MM.1S (cell line): ENCODE measurements at regions not wholly inside any gene's neighbourhood (a gene's known extent, or its start where the extent isn't known, plus 50 kb on each side); places are given as distances from the start of the nearest gene placed in this dataset.

Experiments
- DNase-seq: peaks from one replicate; pipeline ENCODE4 v3.0.0-alpha.2; 2015
- H2AFZ ChIP-seq: fragments of 300-600 bp; sonication (generic); 2 replicates; pipeline ENCODE4 v1.6.0; 2016; ENCODE audit warnings: antibody characterized with exemption, low read length
- H3F3A ChIP-seq: fragments of 300-600 bp; sonication (generic); 2 replicates; pipeline ENCODE4 v1.6.1; 2016; ENCODE audit warnings: mild to moderate bottlenecking, antibody characterized with exemption, low read length, moderate library complexity, mixed read lengths; ENCODE audit not compliant: insufficient read depth
- H3K27ac ChIP-seq: fragments of 300-600 bp; sonication (generic); 2 replicates; pipeline ENCODE4 v1.5.1; 2016; ENCODE audit warnings: mild to moderate bottlenecking, low read length
- H3K27me3 ChIP-seq: fragments of 300-600 bp; sonication (generic); replicated peaks from 2 replicates; pipeline ENCODE4 v1.6.0; 2016; ENCODE audit warnings: low read length; ENCODE audit not compliant: insufficient read depth
- H3K36me3 ChIP-seq: fragments of 300-600 bp; sonication (generic); replicated peaks from 2 replicates; pipeline ENCODE4 v1.6.1; 2016; ENCODE audit warnings: mild to moderate bottlenecking, low read length, mixed read lengths; ENCODE audit not compliant: insufficient read depth
- H3K4me1 ChIP-seq: fragments of 300-600 bp; sonication (generic); 2 replicates; pipeline ENCODE4 v1.6.1; 2016; ENCODE audit warnings: low read length, mixed read lengths
- H3K4me2 ChIP-seq: fragments of 300-600 bp; sonication (generic); 2 replicates; pipeline ENCODE4 v1.6.0; 2016; ENCODE audit warnings: low read depth, low read length
- H3K4me3 ChIP-seq: fragments of 300-600 bp; sonication (generic); 2 replicates; pipeline ENCODE4 v1.5.1; 2016; ENCODE audit warnings: low read length, mixed read lengths
- H3K79me2 ChIP-seq: fragments of 300-600 bp; sonication (generic); 2 replicates; pipeline ENCODE4 v1.6.1; 2016; ENCODE audit warnings: mixed run types, low read length, mixed read lengths
- H3K9ac ChIP-seq: fragments of 300-600 bp; sonication (generic); 2 replicates; pipeline ENCODE4 v1.6.1; 2016; ENCODE audit warnings: low read length, mixed read lengths
- H3K9me2 ChIP-seq: fragments of 300-600 bp; sonication (generic); replicated peaks from 2 replicates; pipeline ENCODE4 v1.6.1; 2016; ENCODE audit warnings: mild to moderate bottlenecking, low read length, mixed read lengths; ENCODE audit not compliant: insufficient read depth
- H3K9me3 ChIP-seq: fragments of 300-600 bp; sonication (generic); replicated peaks from 2 replicates; pipeline ENCODE4 v1.6.1; 2016; ENCODE audit warnings: mild to moderate bottlenecking, low read length, mixed read lengths; ENCODE audit not compliant: insufficient read depth
- H4K20me1 ChIP-seq: fragments of 300-600 bp; sonication (generic); 2 replicates; pipeline ENCODE4 v1.6.1; 2016; ENCODE audit warnings: mild to moderate bottlenecking, low read length, moderate library complexity, mixed read lengths; ENCODE audit not compliant: insufficient read depth
- CTCF ChIP-seq: fragments of 300-600 bp; sonication (generic); IDR thresholded peaks from 2 replicates; pipeline ENCODE4 v1.5.1; 2016; ENCODE audit warnings: antibody characterized with exemption, low read length, mixed read lengths
- EZH2 ChIP-seq: fragments of 300-600 bp; sonication (generic); optimal IDR thresholded peaks from 2 replicates; pipeline ENCODE3; 2017; ENCODE audit warnings: low read depth, mild to moderate bottlenecking, antibody characterized with exemption, low read length, mixed read lengths
- EZH2phosphoT487 ChIP-seq: fragments of 300-600 bp; sonication (generic); IDR thresholded peaks from 2 replicates; pipeline ENCODE4 v1.6.1; 2018; ENCODE audit warnings: antibody characterized with exemption, low read length

GRCh38 chr4:173871643-173872042 lies 341.6 kb upstream of the HAND2 start:
- Histone ChIP-seq H3K9me3 (no peaks in the 10 kb centered on the region), H3K9ac (no peak overlapping the region), H3K4me3 (no peak overlapping the region), H3K27ac (no peak overlapping the region), H3K4me1 (no peaks in the 10 kb centered on the region), H3K4me2 (no peak overlapping the region), H3K9me2 (no peaks in the 10 kb centered on the region), H2AFZ (no peak overlapping the region), H3F3A (no peaks in the 10 kb centered on the region), H4K20me1 (no peaks in the 10 kb centered on the region), H3K79me2 (no peaks in the 10 kb centered on the region), H3K27me3 (no peaks in the 10 kb centered on the region), H3K36me3 (no peaks in the 10 kb centered on the region)
- TF ChIP-seq CTCF = no peak
- TF ChIP-seq EZH2phosphoT487 = no peak
- no peak for TF ChIP-seq EZH2
- DNase-seq = no peak

GRCh38 chr4:173866322-173867026 lies 336.4 kb upstream of the HAND2 start:
- Histone ChIP-seq H3K36me3 (no peaks in the 10 kb centered on the region), H3K79me2 (no peaks in the 10 kb centered on the region), H3K9ac (no peak overlapping the region), H2AFZ (no peak overlapping the region), H3K4me2 (no peak overlapping the region), H4K20me1 (no peaks in the 10 kb centered on the region), H3F3A (no peaks in the 10 kb centered on the region), H3K4me3 (no peak overlapping the region), H3K4me1 (no peaks in the 10 kb centered on the region), H3K9me2 (no peaks in the 10 kb centered on the region), H3K27ac (no peak overlapping the region), H3K9me3 (no peaks in the 10 kb centered on the region), H3K27me3 (no peaks in the 10 kb centered on the region)
- no peak for DNase-seq
- TF ChIP-seq EZH2 (no peak), CTCF (no peak), EZH2phosphoT487 (no peak)

- Histone ChIP-seq H3K9me2 (no peaks in the 10 kb centered on the region), H3K4me1 (no peaks in the 10 kb centered on the region)
- DNase-seq = no peak
Observed at GRCh38 chr4:173862754-173863153, 332.7 kb upstream of the HAND2 start.

More at GRCh38 chr4:173862754-173863153, 332.7 kb upstream of the HAND2 start:
- H3K79me2 ChIP-seq = no peaks in the 10 kb centered on the region
- no peak overlapping the region for H3K4me2 ChIP-seq
- H3K27ac ChIP-seq = no peak overlapping the region
- H3K9me3 ChIP-seq = no peaks in the 10 kb centered on the region
- H3K9ac ChIP-seq = no peak overlapping the region
- no peaks in the 10 kb centered on the region for H4K20me1 ChIP-seq
- H3F3A ChIP-seq = no peaks in the 10 kb centered on the region
- no peaks in the 10 kb centered on the region for H3K27me3 ChIP-seq
- H2AFZ ChIP-seq = no peak overlapping the region
- TF ChIP-seq EZH2 = no peak
- TF ChIP-seq EZH2phosphoT487 = no peak
- TF ChIP-seq CTCF = no peak
- H3K4me3 ChIP-seq = no peak overlapping the region
- no peaks in the 10 kb centered on the region for H3K36me3 ChIP-seq
